BE2C (cell line): ENCODE measurements at regions not wholly inside any gene's neighbourhood (a gene's known extent, or its start where the extent isn't known, plus 50 kb on each side); places are given as distances from the start of the nearest gene placed in this dataset.

Experiments
- DNase-seq: peaks from one replicate; pipeline ENCODE4 v3.0.0-alpha.2; 2020
- H3K27me3 ChIP-seq: fragments of 250-450 bp; sonication (Bioruptor Pico); 2 replicates; pipeline ENCODE4 v1.5.1; 2020; ENCODE audit warnings: mild to moderate bottlenecking
- H3K36me3 ChIP-seq: fragments of 250-450 bp; sonication (Bioruptor Pico); 2 replicates; pipeline ENCODE4 v1.5.1; 2020; ENCODE audit warnings: mild to moderate bottlenecking
- H3K4me1 ChIP-seq: fragments of 250-450 bp; sonication (Bioruptor Pico); 2 replicates; pipeline ENCODE4 v1.5.1; 2020
- H3K4me3 ChIP-seq: 2 replicates; pipeline ENCODE4 v1.5.1; 2011; ENCODE audit warnings: low read depth, low read length
- H3K9me3 ChIP-seq: fragments of 250-450 bp; sonication (Bioruptor Pico); 2 replicates; pipeline ENCODE4 v1.5.1; 2020
- CTCF ChIP-seq: IDR thresholded peaks from 2 replicates; pipeline ENCODE4 v1.5.1; 2012; ENCODE audit warnings: mild to moderate bottlenecking, low read depth, low read length

- Histone ChIP-seq H3K4me3 (no peak overlapping the region), H3K9me3 (no peaks in the 10 kb centered on the region)
- no peak for DNase-seq
Observed at GRCh38 chr15:100802421-100803170, 77.0 kb upstream of the ALDH1A3 start.

GRCh38 chr15:100803171-100803440, 76.5 kb upstream of the ALDH1A3 start:
- Histone ChIP-seq H3K36me3 (no peaks in the 10 kb centered on the region), H3K4me3 (no peak overlapping the region), H3K9me3 (no peaks in the 10 kb centered on the region), H3K27me3 (no peaks in the 10 kb centered on the region), H3K4me1 (no peaks in the 10 kb centered on the region)
- TF ChIP-seq CTCF, result no peak
- DNase-seq, result no peak

More at GRCh38 chr15:100802421-100803170, 77.0 kb upstream of the ALDH1A3 start:
- no peak for TF ChIP-seq CTCF
- H3K36me3 ChIP-seq, result no peaks in the 10 kb centered on the region
- no peaks in the 10 kb centered on the region for H3K27me3 ChIP-seq
- no peaks in the 10 kb centered on the region for H3K4me1 ChIP-seq

- no peaks in the 10 kb centered on the region for H3K36me3 ChIP-seq
- no peaks in the 10 kb centered on the region for H3K9me3 ChIP-seq
- H3K4me1 ChIP-seq, result no peaks in the 10 kb centered on the region
- DNase-seq, result no peak
- no peak overlapping the region for H3K4me3 ChIP-seq
- no peaks in the 10 kb centered on the region for H3K27me3 ChIP-seq
- no peak for TF ChIP-seq CTCF
Observed at GRCh38 chr15:100806157-100806556, 73.5 kb upstream of the ALDH1A3 start.

- no peak for TF ChIP-seq CTCF
- H3K4me1 ChIP-seq, result no peaks in the 10 kb centered on the region
- no peaks in the 10 kb centered on the region for H3K9me3 ChIP-seq
- no peaks in the 10 kb centered on the region for H3K27me3 ChIP-seq
- no peak overlapping the region for H3K4me3 ChIP-seq
- H3K36me3 ChIP-seq, result no peaks in the 10 kb centered on the region
- DNase-seq, result no peak
Observed at GRCh38 chr15:100807028-100807427, 72.6 kb upstream of the ALDH1A3 start.

- Histone ChIP-seq H3K4me1 (no peaks in the 10 kb centered on the region), H3K36me3 (no peaks in the 10 kb centered on the region), H3K4me3 (no peak overlapping the region), H3K27me3 (no peaks in the 10 kb centered on the region), H3K9me3 (no peaks in the 10 kb centered on the region)
- no peak for TF ChIP-seq CTCF
- no peak for DNase-seq
Observed at GRCh38 chr15:100808691-100809090, 70.9 kb upstream of the ALDH1A3 start.

GRCh38 chr15:100809151-100809550, 70.5 kb upstream of the ALDH1A3 start:
- Histone ChIP-seq H3K36me3 (no peaks in the 10 kb centered on the region), H3K9me3 (no peaks in the 10 kb centered on the region), H3K27me3 (no peaks in the 10 kb centered on the region), H3K4me1 (no peaks in the 10 kb centered on the region), H3K4me3 (no peak overlapping the region)
- TF ChIP-seq CTCF, result no peak
- DNase-seq, result no peak
